Transverse colon (tissue), 4 donors: ENCODE measurements at regions not wholly inside any gene's neighbourhood (a gene's known extent, or its start where the extent isn't known, plus 50 kb on each side); places are given as distances from the start of the nearest gene placed in this dataset.

Source experiments
- EP300 ChIP-seq: sonication (generic); formaldehyde crosslinking; IDR thresholded peaks from one replicate; pipeline ENCODE4 v1.6.1; 2017; ENCODE audit warnings: antibody characterized with exemption, low read depth
- POLR2A ChIP-seq: fragments of 450-650 bp; IDR thresholded peaks from one replicate; pipeline ENCODE4 v1.6.1; 2016; ENCODE audit warnings: antibody characterized with exemption, mild to moderate bottlenecking, moderate library complexity
- POLR2AphosphoS5 ChIP-seq, 3 donors: sonication (generic); formaldehyde crosslinking; IDR thresholded peaks; one replicate each; pipeline ENCODE4 v1.6.1; 2016; ENCODE audit warnings: antibody characterized with exemption in 3 of 3
- TF ChIP-seq, protein P1 (sequence below), 5 experiments: fragments of 200-600 bp in 3 of 5; fragments of 450-650 bp in 2 of 5; sonication (generic) in 3 of 5; IDR thresholded peaks; 1 replicate in 2 of 5; 2 replicates in 3 of 5; pipeline ENCODE4 v1.5.1; 2016 to 2017; ENCODE audit warnings: antibody characterized with exemption in 5 of 5, inconsistent platforms in 3 of 5, mild to moderate bottlenecking in 2 of 5, moderate library complexity in 1 of 5

DNA sequence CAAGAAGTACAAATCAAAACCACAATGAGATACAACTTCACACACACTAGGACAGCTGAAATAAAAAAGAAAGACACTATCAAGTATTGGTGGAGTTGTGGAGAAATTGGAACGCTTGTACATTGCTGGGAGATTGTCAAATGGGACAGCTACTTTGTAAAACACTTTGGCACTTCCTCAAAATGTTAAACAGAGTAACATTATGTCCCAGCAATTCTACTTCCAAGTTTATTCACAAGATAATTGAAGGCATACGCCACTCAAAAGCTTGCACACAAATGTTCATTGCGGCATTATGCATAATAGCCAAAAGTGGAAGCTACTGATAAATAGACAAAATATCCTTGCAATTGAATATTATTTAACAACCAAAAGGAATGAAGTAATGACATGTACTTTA lies 199.9 kb upstream of the KCNK2 start:
- TF ChIP-seq, protein P1, sequence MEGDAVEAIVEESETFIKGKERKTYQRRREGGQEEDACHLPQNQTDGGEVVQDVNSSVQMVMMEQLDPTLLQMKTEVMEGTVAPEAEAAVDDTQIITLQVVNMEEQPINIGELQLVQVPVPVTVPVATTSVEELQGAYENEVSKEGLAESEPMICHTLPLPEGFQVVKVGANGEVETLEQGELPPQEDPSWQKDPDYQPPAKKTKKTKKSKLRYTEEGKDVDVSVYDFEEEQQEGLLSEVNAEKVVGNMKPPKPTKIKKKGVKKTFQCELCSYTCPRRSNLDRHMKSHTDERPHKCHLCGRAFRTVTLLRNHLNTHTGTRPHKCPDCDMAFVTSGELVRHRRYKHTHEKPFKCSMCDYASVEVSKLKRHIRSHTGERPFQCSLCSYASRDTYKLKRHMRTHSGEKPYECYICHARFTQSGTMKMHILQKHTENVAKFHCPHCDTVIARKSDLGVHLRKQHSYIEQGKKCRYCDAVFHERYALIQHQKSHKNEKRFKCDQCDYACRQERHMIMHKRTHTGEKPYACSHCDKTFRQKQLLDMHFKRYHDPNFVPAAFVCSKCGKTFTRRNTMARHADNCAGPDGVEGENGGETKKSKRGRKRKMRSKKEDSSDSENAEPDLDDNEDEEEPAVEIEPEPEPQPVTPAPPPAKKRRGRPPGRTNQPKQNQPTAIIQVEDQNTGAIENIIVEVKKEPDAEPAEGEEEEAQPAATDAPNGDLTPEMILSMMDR (IDR thresholded peaks at IDR 0.05), result no peak
- TF ChIP-seq POLR2AphosphoS5 (IDR thresholded peaks at IDR 0.05), result no peak
- TF ChIP-seq EP300, result no peak
- TF ChIP-seq POLR2A, result no peak
